Mesothelial cell of epicardium (in vitro differentiated cells): ENCODE measurements at regions not wholly inside any gene's neighbourhood (a gene's known extent, or its start where the extent isn't known, plus 50 kb on each side); places are given as distances from the start of the nearest gene placed in this dataset.

Experiments used
- DNase-seq, 2 experiments: peaks; one replicate each; pipeline ENCODE4 v3.0.0; 2021; ENCODE audit warnings: low spot score in 2 of 2; ENCODE audit not compliant: unreplicated experiment in 2 of 2
- H3K27ac Mint-ChIP-seq: 2 replicates; pipeline ENCODE4 v1.8.0; 2021; ENCODE audit warnings: mixed read lengths
- H3K27me3 Mint-ChIP-seq: 2 replicates; pipeline ENCODE4 v1.8.0; 2021; ENCODE audit warnings: low read depth, mixed read lengths
- H3K36me3 Mint-ChIP-seq: 2 replicates; pipeline ENCODE4 v1.8.0; 2021; ENCODE audit warnings: mixed read lengths
- H3K4me1 Mint-ChIP-seq: 2 replicates; pipeline ENCODE4 v1.8.0; 2021; ENCODE audit warnings: mixed read lengths
- H3K4me3 Mint-ChIP-seq: 2 replicates; pipeline ENCODE4 v1.8.0; 2021; ENCODE audit warnings: mild to moderate bottlenecking, moderate library complexity, mixed read lengths
- H3K9me3 Mint-ChIP-seq: 2 replicates; pipeline ENCODE4 v1.8.0; 2021; ENCODE audit warnings: mixed read lengths
- CTCF ChIP-seq: fragments of 200-600 bp; sonication (generic); IDR thresholded peaks from one replicate; pipeline ENCODE4 v1.5.0; 2021; ENCODE audit warnings: antibody characterized with exemption; ENCODE audit not compliant: unreplicated experiment

- H3K4me1 Mint-ChIP-seq = peaks cover 68% of the 10 kb centered on the region
- no peaks in the 10 kb centered on the region for H3K27me3 Mint-ChIP-seq
- no peak for DNase-seq
- no peaks in the 10 kb centered on the region for H3K9me3 Mint-ChIP-seq
- peak overlapping the region; percentile 15 for H3K4me3 Mint-ChIP-seq
- TF ChIP-seq CTCF = no peak
- H3K27ac Mint-ChIP-seq = peak overlapping the region; percentile 77
- H3K36me3 Mint-ChIP-seq = no peaks in the 10 kb centered on the region
Measured at GRCh38 chr6:106799031-106799894, 169.9 kb downstream of the QRSL1 start.

GRCh38 chr6:106797186-106797585 lies 167.8 kb downstream of the QRSL1 start:
- Mint-ChIP-seq H3K36me3 (no peaks in the 10 kb centered on the region), H3K27ac (peak overlapping the region; percentile 68), H3K4me1 (peaks cover 51% of the 10 kb centered on the region), H3K9me3 (no peaks in the 10 kb centered on the region), H3K4me3 (no peak overlapping the region), H3K27me3 (no peaks in the 10 kb centered on the region)
- DNase-seq = no peak
- TF ChIP-seq CTCF = no peak

GRCh38 chr6:106796781-106797180 lies 167.4 kb downstream of the QRSL1 start:
- peak overlapping the region; percentile 68 for H3K27ac Mint-ChIP-seq
- no peaks in the 10 kb centered on the region for H3K36me3 Mint-ChIP-seq
- no peak for TF ChIP-seq CTCF
- H3K9me3 Mint-ChIP-seq = no peaks in the 10 kb centered on the region
- no peaks in the 10 kb centered on the region for H3K27me3 Mint-ChIP-seq
- no peak for DNase-seq
- no peak overlapping the region for H3K4me3 Mint-ChIP-seq
- H3K4me1 Mint-ChIP-seq = peaks cover 47% of the 10 kb centered on the region

GRCh38 chr6:106794129-106794528 lies 164.8 kb downstream of the QRSL1 start:
- H3K27me3 Mint-ChIP-seq = no peaks in the 10 kb centered on the region
- H3K4me3 Mint-ChIP-seq = no peak overlapping the region
- no peak for DNase-seq
- H3K36me3 Mint-ChIP-seq = no peaks in the 10 kb centered on the region
- H3K27ac Mint-ChIP-seq = no peak overlapping the region
- peaks cover 33% of the 10 kb centered on the region for H3K4me1 Mint-ChIP-seq
- no peaks in the 10 kb centered on the region for H3K9me3 Mint-ChIP-seq
- no peak for TF ChIP-seq CTCF

GRCh38 chr6:106792536-106793236 lies 163.3 kb downstream of the QRSL1 start:
- Mint-ChIP-seq H3K4me3 (no peak overlapping the region), H3K27me3 (no peaks in the 10 kb centered on the region)

More at GRCh38 chr6:106792536-106793236, 163.3 kb downstream of the QRSL1 start:
- Mint-ChIP-seq H3K36me3 (no peaks in the 10 kb centered on the region), H3K4me1 (peaks cover 21% of the 10 kb centered on the region), H3K9me3 (no peaks in the 10 kb centered on the region), H3K27ac (no peak overlapping the region)
- DNase-seq = no peak
- no peak for TF ChIP-seq CTCF
